Forelimb muscle (tissue), 1 donor: ENCODE measurements at regions not wholly inside any gene's neighbourhood (a gene's known extent, or its start where the extent isn't known, plus 50 kb on each side); places are given as distances from the start of the nearest gene placed in this dataset.
"Not testable (repeated sequence)": the region's sequence is repeated elsewhere in the genome, so short reads cannot be mapped to it uniquely, and the experiment has no call there.

Experiments
- DNase-seq: peaks from one replicate; pipeline ENCODE4 v3.0.0-alpha.2; 2013; ENCODE audit warnings: low read depth

- no peak for DNase-seq
These were observed 119.0 kb upstream of the EEF2KMT start for GRCh38 chr16:5216441-5217080.

- no peak for DNase-seq
These were observed 118.3 kb upstream of the EEF2KMT start for GRCh38 chr16:5215901-5216300.

- no peak for DNase-seq
These were observed 116.9 kb upstream of the EEF2KMT start for GRCh38 chr16:5214466-5214865.

- not testable (repeated sequence) for DNase-seq
These were observed 114.9 kb upstream of the EEF2KMT start for GRCh38 chr16:5212501-5212900.

- DNase-seq = not testable (repeated sequence)
These were observed 110.4 kb upstream of the EEF2KMT start for GRCh38 chr16:5207862-5208498.

GRCh38 chr16:5207001-5207523, 109.5 kb upstream of the EEF2KMT start:
- no peak for DNase-seq

GRCh38 chr16:5206331-5206990, 108.9 kb upstream of the EEF2KMT start:
- DNase-seq = no peak

GRCh38 chr16:5205361-5206040, 107.9 kb upstream of the EEF2KMT start:
- DNase-seq = no peak

GRCh38 chr16:5203675-5204074, 106.1 kb upstream of the EEF2KMT start:
- DNase-seq = not testable (repeated sequence)

- DNase-seq = no peak
These were observed 102.5 kb upstream of the EEF2KMT start for GRCh38 chr16:5200123-5200522.

GRCh38 chr16:5196204-5196603, 98.6 kb upstream of the EEF2KMT start:
- no peak for DNase-seq

GRCh38 chr16:5193861-5194260, 96.3 kb upstream of the EEF2KMT start:
- no peak for DNase-seq

GRCh38 chr16:5188989-5189352, 91.4 kb upstream of the EEF2KMT start:
- no peak for DNase-seq

GRCh38 chr16:5188318-5188988, 90.9 kb upstream of the EEF2KMT start:
- no peak for DNase-seq

GRCh38 chr16:5187402-5187952, 89.9 kb upstream of the EEF2KMT start:
- DNase-seq = no peak

- DNase-seq = no peak
These were observed 88.8 kb upstream of the EEF2KMT start for GRCh38 chr16:5186381-5186903.

- DNase-seq = no peak
These were observed 78.9 kb upstream of the EEF2KMT start for GRCh38 chr16:5176505-5176904.

GRCh38 chr16:5175266-5175665, 77.7 kb upstream of the EEF2KMT start:
- no peak for DNase-seq

- no peak for DNase-seq
These were observed 68.9 kb upstream of the EEF2KMT start for GRCh38 chr16:5166486-5166885.

GRCh38 chr16:5165429-5165828, 67.8 kb upstream of the EEF2KMT start:
- not testable (repeated sequence) for DNase-seq

GRCh38 chr16:5162801-5163200, 65.2 kb upstream of the EEF2KMT start:
- not testable (repeated sequence) for DNase-seq
